GM13976 (cell line): ENCODE measurements at regions not wholly inside any gene's neighbourhood (a gene's known extent, or its start where the extent isn't known, plus 50 kb on each side); places are given as distances from the start of the nearest gene placed in this dataset.

Experiments
- DNase-seq: peaks from one replicate; pipeline ENCODE4 v3.0.0; 2012; ENCODE audit warnings: low spot score
- in situ Hi-C: fragments of 300-500 bp; cut with MboI; formaldehyde crosslinking; loops from one replicate; pipeline ENCODE4 v1.12.0; 2022; ENCODE audit warnings: low sequenced_read_pairs, mixed read lengths, inconsistent platforms; ENCODE audit not compliant: unreplicated experiment
- TF ChIP-seq, protein P1 (sequence below): IDR thresholded peaks from 2 replicates; pipeline ENCODE4 v1.5.1; 2012; ENCODE audit warnings: borderline replicate concordance, mild to moderate bottlenecking; ENCODE audit not compliant: insufficient read depth; ENCODE audit errors: extremely low read depth, missing control alignments, control extremely low read depth

- TF ChIP-seq, protein P1, sequence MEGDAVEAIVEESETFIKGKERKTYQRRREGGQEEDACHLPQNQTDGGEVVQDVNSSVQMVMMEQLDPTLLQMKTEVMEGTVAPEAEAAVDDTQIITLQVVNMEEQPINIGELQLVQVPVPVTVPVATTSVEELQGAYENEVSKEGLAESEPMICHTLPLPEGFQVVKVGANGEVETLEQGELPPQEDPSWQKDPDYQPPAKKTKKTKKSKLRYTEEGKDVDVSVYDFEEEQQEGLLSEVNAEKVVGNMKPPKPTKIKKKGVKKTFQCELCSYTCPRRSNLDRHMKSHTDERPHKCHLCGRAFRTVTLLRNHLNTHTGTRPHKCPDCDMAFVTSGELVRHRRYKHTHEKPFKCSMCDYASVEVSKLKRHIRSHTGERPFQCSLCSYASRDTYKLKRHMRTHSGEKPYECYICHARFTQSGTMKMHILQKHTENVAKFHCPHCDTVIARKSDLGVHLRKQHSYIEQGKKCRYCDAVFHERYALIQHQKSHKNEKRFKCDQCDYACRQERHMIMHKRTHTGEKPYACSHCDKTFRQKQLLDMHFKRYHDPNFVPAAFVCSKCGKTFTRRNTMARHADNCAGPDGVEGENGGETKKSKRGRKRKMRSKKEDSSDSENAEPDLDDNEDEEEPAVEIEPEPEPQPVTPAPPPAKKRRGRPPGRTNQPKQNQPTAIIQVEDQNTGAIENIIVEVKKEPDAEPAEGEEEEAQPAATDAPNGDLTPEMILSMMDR: no peak
- no peak for DNase-seq
- in situ Hi-C loops: no loop called here
These were observed 296.0 kb downstream of the PCNX1 start for GRCh38 chr14:71203306-71203705.

GRCh38 chr14:71204231-71204630, 297.0 kb downstream of the PCNX1 start:
- TF ChIP-seq, protein P1: no peak
- no peak for DNase-seq
- in situ Hi-C loops: no loop called here

- DNase-seq: no peak
- in situ Hi-C loops: no loop called here
- TF ChIP-seq, protein P1: no peak
These were observed 297.5 kb downstream of the PCNX1 start for GRCh38 chr14:71204768-71205167.

DNA sequence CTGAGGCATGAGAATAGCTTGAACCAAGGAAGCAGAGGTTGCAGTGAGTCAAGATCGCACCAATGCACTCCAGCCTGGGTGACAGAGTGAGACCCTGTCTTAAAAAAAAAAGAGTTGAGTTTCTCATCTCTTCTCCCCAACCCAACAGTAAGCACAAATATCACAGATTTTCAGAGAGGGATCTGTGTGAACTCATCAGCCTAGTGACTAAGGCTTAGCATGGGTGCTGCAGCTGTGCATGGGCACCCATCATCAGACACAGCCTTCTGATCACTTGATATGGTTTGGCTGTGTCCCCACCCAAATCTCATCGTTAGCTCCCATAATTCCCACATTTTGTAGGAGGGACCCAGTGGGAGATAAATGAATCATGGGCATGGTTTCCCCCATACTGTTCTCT, 298.9 kb downstream of the PCNX1 start:
- TF ChIP-seq, protein P1: no peak
- DNase-seq: no peak
- in situ Hi-C loops: no loop called here

GRCh38 chr14:71206766-71207371, 299.6 kb downstream of the PCNX1 start:
- in situ Hi-C loops: no loop called here
- no peak for DNase-seq
- TF ChIP-seq, protein P1: no peak

DNA sequence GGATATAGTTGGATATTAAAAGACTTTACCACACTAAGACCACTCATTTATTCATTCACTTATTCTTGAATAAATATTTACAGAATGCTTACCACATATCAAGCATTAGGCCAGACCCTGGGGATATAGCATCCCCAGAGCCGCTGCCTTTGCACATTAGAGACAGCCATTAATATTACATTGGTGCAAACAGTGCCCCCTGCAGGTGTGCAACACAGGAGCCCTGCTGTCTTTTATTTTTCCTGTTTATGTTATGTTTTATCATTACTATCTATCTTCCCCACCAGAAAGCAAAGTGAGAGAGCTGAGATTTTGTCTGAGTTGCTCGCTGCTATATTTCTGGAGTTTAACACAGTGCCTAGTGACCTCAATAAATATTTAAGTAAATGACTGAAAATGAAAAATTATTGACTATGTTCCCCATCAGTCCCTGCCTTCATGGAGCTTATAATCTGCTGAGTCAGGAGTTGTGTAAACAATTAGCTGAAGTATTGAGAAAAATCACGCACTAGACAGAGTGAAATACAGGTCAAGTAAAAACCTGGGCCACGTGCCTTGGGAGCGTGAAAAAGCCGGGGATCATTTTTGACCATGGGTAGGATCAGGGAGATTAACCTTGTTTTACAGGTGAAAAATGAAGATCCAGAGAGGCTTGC, 301.6 kb downstream of the PCNX1 start:
- TF ChIP-seq, protein P1: no peak
- no peak for DNase-seq
- in situ Hi-C loops: no loop called here
